Neuron (in vitro differentiated cells): ENCODE measurements at regions not wholly inside any gene's neighbourhood (a gene's known extent, or its start where the extent isn't known, plus 50 kb on each side); places are given as distances from the start of the nearest gene placed in this dataset.

Experiments used
- H2AFZ ChIP-seq: one replicate; pipeline ENCODE4 v1.6.1; 2013; ENCODE audit warnings: low read depth, mild to moderate bottlenecking, inconsistent platforms, low read length, moderate library complexity
- H3K27me3 ChIP-seq: one replicate; pipeline ENCODE4 v1.6.1; 2013; ENCODE audit warnings: low read length; ENCODE audit not compliant: insufficient read depth
- H3K36me3 ChIP-seq: one replicate; pipeline ENCODE4 v1.6.1; 2013; ENCODE audit warnings: low read length; ENCODE audit not compliant: insufficient read depth
- H3K4me1 ChIP-seq: one replicate; pipeline ENCODE4 v1.6.1; 2013; ENCODE audit warnings: low read length; ENCODE audit not compliant: insufficient read depth
- H3K4me3 ChIP-seq: 2 replicates; pipeline ENCODE4 v1.5.1; 2013; ENCODE audit warnings: mild to moderate bottlenecking, low read length, moderate library complexity
- H3K9me3 ChIP-seq: one replicate; pipeline ENCODE4 v1.6.1; 2013; ENCODE audit warnings: low read length

DNA sequence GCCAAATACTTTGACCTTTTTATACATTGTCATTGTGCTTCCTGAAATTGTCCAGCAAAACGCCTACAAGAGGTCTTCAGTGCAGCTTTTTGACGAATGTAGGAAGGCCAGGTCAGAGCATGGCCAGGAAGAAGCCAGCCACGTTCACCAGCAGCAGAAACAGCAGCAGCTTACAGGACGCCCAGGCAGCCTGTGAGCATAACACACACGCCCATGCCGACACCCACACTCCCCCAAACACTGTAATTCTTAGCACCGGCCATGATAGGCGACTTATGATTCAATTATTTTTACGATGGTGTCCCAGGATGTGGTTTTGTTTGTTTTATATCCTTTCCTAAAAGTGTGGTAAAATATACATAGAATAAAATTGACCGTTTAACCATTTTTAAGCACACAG is 249.1 kb upstream of the SALL3 start:
- Histone ChIP-seq H3K4me3 (no peak overlapping the region), H3K9me3 (no peaks in the 10 kb centered on the region), H3K4me1 (no peaks in the 10 kb centered on the region)

GRCh38 chr18:78731016-78731397 is 248.6 kb upstream of the SALL3 start:
- Histone ChIP-seq H3K36me3 (no peaks in the 10 kb centered on the region), H3K4me1 (no peaks in the 10 kb centered on the region), H3K27me3 (peaks cover 12% of the 10 kb centered on the region), H3K4me3 (no peak overlapping the region), H3K9me3 (no peaks in the 10 kb centered on the region), H2AFZ (no peak overlapping the region)

More for the DNA sequence above, 249.1 kb upstream of the SALL3 start:
- Histone ChIP-seq H2AFZ (no peak overlapping the region), H3K36me3 (no peaks in the 10 kb centered on the region), H3K27me3 (peaks cover 12% of the 10 kb centered on the region)

DNA sequence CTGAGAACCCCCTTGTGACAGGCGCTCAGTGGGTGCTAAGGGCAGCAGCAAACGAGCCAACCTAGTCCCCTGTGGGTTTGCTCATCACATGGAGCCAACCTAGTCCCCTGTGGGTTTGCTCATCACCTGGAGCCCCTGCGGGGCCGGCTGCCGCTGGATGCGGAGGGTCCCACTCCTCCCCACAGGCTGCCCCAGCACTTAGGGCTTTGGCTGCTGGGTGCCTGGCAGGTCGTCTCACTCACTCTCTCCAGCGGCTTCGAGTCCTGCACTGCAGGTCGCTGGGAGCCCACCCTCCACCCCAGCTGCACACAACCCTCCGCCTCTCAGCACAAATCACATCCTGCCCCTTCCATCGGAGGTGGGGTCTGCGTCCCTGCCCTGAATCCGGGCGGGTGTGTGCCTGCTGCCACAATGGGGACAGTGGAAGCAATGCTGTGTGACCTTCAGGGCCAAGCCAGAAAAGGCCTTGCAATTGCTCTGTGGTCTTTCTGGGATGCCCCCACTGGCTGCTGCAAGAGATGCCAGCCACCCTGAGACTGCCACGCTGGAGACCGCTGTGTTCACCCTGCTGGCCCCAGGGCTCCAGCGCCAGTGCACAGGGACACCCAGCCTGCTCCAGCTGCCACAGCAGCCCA is 248.1 kb upstream of the SALL3 start:
- Histone ChIP-seq H2AFZ (no peak overlapping the region), H3K27me3 (peaks cover 12% of the 10 kb centered on the region), H3K4me1 (no peaks in the 10 kb centered on the region), H3K9me3 (no peaks in the 10 kb centered on the region), H3K36me3 (no peaks in the 10 kb centered on the region), H3K4me3 (no peak overlapping the region)

DNA sequence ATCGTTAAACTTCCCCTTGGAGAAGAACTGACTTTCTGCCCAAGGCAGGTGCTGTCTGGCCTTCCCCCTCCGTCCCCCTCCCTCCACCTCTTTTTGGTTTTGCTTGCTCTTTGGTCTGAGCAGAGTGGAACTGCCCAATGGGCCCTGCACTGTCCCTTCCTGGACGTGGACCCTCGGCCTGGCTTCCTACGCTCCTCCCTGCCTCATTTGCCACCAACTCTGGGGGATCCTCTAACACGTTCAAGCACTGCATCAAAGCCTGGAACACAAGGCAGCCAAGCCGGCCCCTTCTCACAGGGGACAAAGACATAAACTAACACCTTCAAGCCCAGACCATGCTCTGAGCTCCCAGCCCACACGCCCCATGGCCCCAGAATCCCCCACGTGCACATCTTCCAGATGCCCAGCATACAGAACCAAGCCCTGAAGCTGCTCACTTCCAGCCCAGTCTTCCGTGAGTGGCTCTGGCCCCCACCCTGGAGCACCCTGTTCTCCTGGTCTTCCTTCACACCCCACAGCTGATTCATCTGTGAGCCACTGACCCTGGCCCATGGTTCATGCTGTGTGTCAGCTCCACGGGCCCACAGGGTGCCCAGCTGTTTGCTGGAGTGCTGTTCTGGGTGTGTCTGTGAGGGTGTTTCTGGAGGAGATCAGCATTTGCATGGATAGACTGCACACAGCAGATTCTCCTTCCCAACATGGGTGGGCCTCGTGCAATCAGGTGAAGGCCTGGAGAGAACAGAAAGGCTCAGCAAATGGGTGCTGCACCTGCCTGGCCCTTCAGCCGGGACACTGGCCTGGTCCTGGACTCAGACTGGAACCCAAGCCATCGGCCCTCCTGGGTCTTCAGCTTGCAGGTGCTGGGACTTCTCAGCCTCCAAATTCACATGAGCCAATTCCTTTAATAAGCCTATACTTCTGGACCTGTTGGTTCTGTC is 247.1 kb upstream of the SALL3 start:
- Histone ChIP-seq H3K36me3 (no peaks in the 10 kb centered on the region), H3K4me1 (no peaks in the 10 kb centered on the region), H3K9me3 (no peaks in the 10 kb centered on the region), H2AFZ (no peak overlapping the region), H3K4me3 (no peak overlapping the region), H3K27me3 (peaks cover 12% of the 10 kb centered on the region)

DNA sequence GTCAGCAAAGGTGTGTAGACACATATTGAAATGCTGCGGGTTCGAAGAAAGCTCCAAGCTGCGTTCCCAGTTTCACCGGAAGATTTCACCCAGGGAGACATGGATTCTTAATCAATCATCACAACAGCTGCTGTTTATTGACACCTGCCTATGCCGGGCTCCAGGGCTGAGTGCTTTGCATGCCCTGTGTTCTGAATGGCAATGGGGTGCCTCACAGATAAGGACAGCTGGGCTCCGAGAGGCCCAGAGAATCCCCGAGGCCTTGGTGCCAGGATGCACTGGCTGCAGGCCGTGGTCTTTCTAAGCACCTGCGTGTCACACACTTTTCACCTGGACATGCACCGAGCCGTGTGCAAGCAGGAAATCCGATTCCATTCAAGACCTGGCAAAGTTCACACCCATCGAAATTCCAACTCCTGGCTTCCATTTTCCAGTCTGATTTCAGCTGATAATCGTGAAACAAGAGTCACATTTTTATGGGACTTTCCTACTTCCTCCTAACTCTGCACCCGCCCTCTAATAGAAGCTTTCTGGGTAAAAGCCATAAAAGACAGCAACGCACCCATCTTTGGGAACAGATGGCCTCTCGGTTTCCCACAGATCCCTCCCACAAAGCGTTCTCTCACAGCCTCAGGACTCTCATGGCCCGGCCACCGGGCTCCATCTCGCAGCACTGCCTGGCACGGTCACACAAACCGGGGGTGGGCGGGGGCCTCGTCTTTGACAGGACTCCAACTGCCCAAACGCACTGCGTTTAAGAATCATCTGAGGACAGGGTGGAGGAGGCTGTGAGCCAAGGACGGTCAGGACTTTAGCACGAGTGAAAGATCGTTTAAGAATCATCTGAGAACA is 245.6 kb upstream of the SALL3 start:
- H3K27me3 ChIP-seq = peaks cover 9% of the 10 kb centered on the region
- H3K4me1 ChIP-seq = no peaks in the 10 kb centered on the region
- no peaks in the 10 kb centered on the region for H3K36me3 ChIP-seq
- no peak overlapping the region for H3K4me3 ChIP-seq
- H2AFZ ChIP-seq = no peak overlapping the region
- H3K9me3 ChIP-seq = no peaks in the 10 kb centered on the region

DNA sequence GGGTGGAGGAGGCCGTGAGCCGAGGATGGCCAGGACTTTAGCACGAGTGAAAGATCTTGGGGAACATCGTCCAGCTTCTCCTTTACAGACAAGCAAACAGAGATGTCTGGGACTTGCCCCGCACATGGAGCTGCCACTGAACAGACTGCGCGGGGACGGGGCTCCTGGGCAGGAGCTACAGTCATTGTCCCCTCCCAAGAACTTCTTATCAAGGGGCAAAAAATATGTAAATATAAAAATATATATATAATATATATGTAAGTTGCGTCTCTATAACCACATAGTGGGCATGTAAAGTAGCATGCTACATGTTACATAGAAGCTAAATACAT is 245.0 kb upstream of the SALL3 start:
- Histone ChIP-seq H3K4me3 (no peak overlapping the region), H3K36me3 (no peaks in the 10 kb centered on the region), H2AFZ (no peak overlapping the region)

GRCh38 chr18:78735131-78736014 is 244.2 kb upstream of the SALL3 start:
- no peak overlapping the region for H3K4me3 ChIP-seq
- H3K36me3 ChIP-seq = no peaks in the 10 kb centered on the region
- H3K4me1 ChIP-seq = no peaks in the 10 kb centered on the region
- H3K27me3 ChIP-seq = peaks cover 4% of the 10 kb centered on the region
- no peak overlapping the region for H2AFZ ChIP-seq
- no peaks in the 10 kb centered on the region for H3K9me3 ChIP-seq

More for the DNA sequence above, 245.0 kb upstream of the SALL3 start:
- Histone ChIP-seq H3K9me3 (no peaks in the 10 kb centered on the region), H3K27me3 (peaks cover 4% of the 10 kb centered on the region), H3K4me1 (no peaks in the 10 kb centered on the region)

DNA sequence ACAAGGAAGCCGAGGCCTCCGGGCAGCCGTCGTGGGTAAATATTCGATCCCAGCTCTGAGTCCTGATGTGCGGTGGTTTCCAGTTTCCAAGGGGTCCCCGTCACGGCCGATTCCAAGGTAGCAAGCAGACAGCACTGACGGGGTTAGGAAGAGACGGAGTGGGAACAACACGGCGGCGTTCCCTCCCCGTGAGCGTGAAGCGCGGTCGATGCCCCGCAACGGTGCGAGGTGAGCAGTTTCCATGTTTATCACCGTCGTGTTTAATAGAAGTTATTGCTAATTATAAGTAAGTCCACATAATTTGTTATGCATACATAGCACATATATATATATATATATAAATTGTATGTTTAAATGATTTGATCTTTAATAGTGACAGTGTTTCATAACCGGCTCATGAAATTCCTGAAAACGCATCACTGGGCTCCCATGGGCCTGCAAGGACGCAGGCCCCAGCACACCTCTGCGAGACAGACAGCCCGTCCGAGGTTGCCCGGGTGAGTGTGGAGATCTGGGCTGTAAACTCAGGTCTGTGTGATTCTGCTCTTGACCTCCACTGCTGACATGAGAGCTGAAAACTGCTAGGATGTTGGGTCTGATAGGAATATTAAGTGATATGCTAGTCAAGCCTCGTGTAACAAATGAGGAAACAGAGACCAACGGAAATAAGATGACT is 243.5 kb upstream of the SALL3 start:
- no peaks in the 10 kb centered on the region for H3K9me3 ChIP-seq
- no peaks in the 10 kb centered on the region for H3K36me3 ChIP-seq
- no peaks in the 10 kb centered on the region for H3K4me1 ChIP-seq
- H2AFZ ChIP-seq = no peak overlapping the region
- H3K4me3 ChIP-seq = no peak overlapping the region
- H3K27me3 ChIP-seq = peaks cover 4% of the 10 kb centered on the region

- no peak overlapping the region for H2AFZ ChIP-seq
- no peaks in the 10 kb centered on the region for H3K36me3 ChIP-seq
- peaks cover 4% of the 10 kb centered on the region for H3K27me3 ChIP-seq
- H3K4me1 ChIP-seq = no peaks in the 10 kb centered on the region
- no peak overlapping the region for H3K4me3 ChIP-seq
- no peaks in the 10 kb centered on the region for H3K9me3 ChIP-seq
These were observed 242.4 kb upstream of the SALL3 start for GRCh38 chr18:78737006-78737915.

DNA sequence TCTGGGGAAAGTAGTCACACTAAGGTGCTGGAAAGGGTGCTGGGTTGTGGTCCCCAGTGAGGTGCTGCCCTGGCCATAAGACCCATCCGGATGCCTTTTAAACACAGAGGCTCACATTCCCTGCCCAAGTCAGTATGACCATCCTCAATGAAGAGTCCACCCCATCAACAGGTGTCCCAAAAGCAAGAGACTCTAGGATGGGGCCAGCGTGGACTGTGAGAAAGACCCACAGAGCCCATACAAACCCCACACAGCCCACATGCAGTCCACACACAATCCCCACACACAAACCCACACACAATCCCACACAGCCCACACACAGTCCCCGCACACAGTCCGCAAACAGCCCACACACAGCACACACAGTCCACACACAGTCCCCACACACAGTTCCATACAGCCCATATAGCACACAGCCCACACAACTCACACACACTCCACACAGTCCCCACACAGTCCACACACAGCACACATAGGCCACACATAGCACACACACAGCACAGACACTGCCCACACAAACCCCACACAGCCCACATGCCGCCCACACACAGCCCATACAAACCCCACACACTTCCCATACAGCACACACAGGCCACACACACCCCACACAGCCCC is 241.4 kb upstream of the SALL3 start:
- Histone ChIP-seq H2AFZ (no peak overlapping the region), H3K36me3 (no peaks in the 10 kb centered on the region), H3K27me3 (no peaks in the 10 kb centered on the region), H3K9me3 (no peaks in the 10 kb centered on the region), H3K4me3 (no peak overlapping the region), H3K4me1 (no peaks in the 10 kb centered on the region)

GRCh38 chr18:78739115-78739514 is 240.5 kb upstream of the SALL3 start:
- Histone ChIP-seq H3K4me3 (no peak overlapping the region), H3K4me1 (no peaks in the 10 kb centered on the region), H3K27me3 (no peaks in the 10 kb centered on the region), H3K9me3 (no peaks in the 10 kb centered on the region), H3K36me3 (no peaks in the 10 kb centered on the region), H2AFZ (no peak overlapping the region)
